ENCODE measurements at regions not wholly inside any gene's neighbourhood (a gene's known extent, or its start where the extent isn't known, plus 50 kb on each side); places are given as distances from the start of the nearest gene placed in this dataset.
"Not testable (repeated sequence)": the region's sequence is repeated elsewhere in the genome, so short reads cannot be mapped to it uniquely, and the experiment has no call there.

DNA sequence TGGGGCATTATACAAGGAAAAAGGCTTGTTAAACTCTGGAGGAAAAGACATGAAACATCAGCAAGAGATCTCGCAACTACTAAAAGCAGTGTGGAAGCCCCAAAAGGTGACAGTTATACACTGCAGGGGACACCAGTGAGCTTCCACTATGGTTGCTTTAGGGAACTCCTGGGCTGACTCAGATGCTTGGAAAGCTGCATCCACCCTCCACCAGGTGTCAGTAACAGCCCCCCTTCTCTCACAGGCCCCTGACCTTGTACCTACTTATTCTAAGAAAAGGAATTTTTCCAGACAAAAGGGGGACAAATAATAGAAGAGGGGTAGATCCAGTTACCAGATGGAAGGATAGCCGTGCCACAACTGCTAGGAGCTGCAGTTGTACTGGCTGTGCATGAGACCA, 154.4 kb upstream of the COX7C start:
- no peaks in the 10 kb centered on the region for H3K36me3 ChIP-seq
- intact Hi-C loops (cut with DNase I), result no loop called here
- H3K9me3 ChIP-seq, result peaks cover 6 to 15% of the 10 kb centered on the region in 2 donors
- no peaks in the 10 kb centered on the region for H3K27me3 ChIP-seq
- DNase-seq (ENCODE audit: low spot score in 2 of 2), result no peak
- no peaks in the 10 kb centered on the region for H3K4me1 ChIP-seq
- no peak overlapping the region for H3K4me3 ChIP-seq
- H3K27ac ChIP-seq, result no peak overlapping the region
- TF ChIP-seq, protein P1, sequence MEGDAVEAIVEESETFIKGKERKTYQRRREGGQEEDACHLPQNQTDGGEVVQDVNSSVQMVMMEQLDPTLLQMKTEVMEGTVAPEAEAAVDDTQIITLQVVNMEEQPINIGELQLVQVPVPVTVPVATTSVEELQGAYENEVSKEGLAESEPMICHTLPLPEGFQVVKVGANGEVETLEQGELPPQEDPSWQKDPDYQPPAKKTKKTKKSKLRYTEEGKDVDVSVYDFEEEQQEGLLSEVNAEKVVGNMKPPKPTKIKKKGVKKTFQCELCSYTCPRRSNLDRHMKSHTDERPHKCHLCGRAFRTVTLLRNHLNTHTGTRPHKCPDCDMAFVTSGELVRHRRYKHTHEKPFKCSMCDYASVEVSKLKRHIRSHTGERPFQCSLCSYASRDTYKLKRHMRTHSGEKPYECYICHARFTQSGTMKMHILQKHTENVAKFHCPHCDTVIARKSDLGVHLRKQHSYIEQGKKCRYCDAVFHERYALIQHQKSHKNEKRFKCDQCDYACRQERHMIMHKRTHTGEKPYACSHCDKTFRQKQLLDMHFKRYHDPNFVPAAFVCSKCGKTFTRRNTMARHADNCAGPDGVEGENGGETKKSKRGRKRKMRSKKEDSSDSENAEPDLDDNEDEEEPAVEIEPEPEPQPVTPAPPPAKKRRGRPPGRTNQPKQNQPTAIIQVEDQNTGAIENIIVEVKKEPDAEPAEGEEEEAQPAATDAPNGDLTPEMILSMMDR (IDR thresholded peaks at IDR 0.05), result no peak

DNA sequence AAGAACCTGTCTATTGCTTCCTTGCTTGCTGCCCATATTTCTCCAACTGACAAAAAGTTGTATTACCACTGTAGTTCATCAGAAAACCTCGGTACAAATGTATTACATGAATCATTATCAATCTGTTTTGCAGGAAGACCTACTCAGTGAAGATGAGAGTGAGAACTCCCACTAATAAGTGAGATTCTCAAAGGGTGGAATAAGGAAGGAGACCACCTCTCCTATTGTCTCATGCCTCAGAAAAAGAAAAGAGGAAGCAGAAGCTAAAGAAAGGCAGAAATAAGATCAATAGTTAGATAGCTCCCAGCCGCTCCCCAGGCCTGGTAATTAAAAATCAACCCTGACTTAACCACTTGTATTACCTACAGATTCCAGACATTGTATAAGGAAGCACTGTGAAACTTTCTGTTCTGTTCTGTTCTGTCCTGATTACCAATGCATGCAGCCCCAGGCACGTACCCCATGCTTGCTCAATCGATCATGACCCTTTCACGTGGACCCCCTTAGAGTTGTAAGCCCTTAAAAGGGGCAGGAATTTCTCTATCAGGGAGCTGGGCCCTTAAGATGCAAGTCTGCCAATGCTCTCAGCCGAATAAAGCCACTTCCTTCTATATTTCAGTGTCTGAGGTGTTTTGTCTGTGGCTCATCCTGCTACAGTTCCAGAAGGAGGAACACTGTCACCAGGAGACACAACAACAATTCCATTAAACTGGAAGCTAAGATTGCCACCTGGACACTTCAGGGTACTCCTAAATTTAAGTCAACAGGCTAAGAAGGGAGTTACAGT, 152.5 kb upstream of the COX7C start:
- no peak for DNase-seq (ENCODE audit: low spot score in 2 of 2)
- H3K9me3 ChIP-seq, result peaks cover 6 to 15% of the 10 kb centered on the region in 2 donors
- no peaks in the 10 kb centered on the region for H3K36me3 ChIP-seq
- no peaks in the 10 kb centered on the region for H3K27me3 ChIP-seq
- no peaks in the 10 kb centered on the region for H3K4me1 ChIP-seq
- TF ChIP-seq, protein P1 (IDR thresholded peaks at IDR 0.05), result no peak
- H3K27ac ChIP-seq, result no peak overlapping the region
- H3K4me3 ChIP-seq, result no peak overlapping the region
- intact Hi-C loops (cut with DNase I), result no loop called here

DNA sequence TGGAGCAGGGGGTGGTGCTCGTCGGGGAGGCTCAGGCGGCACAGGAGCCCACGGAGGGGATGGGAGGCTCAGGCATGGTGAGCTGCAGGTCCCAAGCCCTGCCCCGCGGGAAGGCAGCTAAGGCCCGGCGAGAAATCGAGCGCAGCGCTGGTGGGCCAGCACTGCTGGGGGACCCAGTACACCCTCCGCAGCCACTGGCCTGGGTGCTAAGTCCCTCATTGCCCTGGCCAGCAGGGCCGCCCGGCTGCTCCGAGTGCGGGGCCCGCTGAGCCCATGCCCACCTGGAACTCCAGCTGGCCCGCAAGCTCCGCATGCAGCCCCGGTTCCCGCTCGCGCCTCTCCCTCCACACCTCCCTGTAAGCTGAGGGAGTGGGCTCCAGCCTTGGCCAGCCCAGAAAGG, 151.0 kb upstream of the COX7C start:
- intact Hi-C loops (cut with DNase I); H3K27me3 ChIP-seq; H3K36me3 ChIP-seq; H3K27ac ChIP-seq; DNase-seq (ENCODE audit: low spot score in 2 of 2); H3K4me3 ChIP-seq; H3K4me1 ChIP-seq: not testable (repeated sequence)
- H3K9me3 ChIP-seq, result peaks cover 6 to 15% of the 10 kb centered on the region in 2 donors

DNA sequence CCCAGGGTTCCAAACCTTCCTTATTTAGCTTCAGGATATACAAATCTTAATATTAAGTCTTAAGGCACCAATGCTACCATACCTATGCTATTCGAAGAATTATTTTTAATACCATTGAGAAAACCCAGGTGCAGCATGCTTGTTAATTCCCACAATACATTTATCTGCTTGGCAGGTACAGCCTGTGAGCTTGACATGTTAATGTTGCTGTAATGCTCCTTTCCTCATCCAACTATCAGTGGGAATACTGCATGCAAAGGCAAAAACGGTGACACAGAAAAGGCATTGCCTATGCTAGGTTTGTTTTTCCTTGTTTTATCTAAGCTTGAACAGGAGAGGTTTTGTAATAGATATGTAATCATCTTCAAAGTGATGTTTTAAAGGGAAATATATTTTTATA, 135.7 kb upstream of the COX7C start:
- TF ChIP-seq, protein P1 (IDR thresholded peaks at IDR 0.05), result no peak
- intact Hi-C loops (cut with DNase I), result no loop called here
- Histone ChIP-seq H3K36me3 (no peaks in the 10 kb centered on the region), H3K27me3 (no peaks in the 10 kb centered on the region), H3K27ac (no peak overlapping the region), H3K4me3 (no peak overlapping the region), H3K4me1 (no peaks in the 10 kb centered on the region), H3K9me3 (no peaks in the 10 kb centered on the region)
- no peak for DNase-seq (ENCODE audit: low spot score in 2 of 2)

DNA sequence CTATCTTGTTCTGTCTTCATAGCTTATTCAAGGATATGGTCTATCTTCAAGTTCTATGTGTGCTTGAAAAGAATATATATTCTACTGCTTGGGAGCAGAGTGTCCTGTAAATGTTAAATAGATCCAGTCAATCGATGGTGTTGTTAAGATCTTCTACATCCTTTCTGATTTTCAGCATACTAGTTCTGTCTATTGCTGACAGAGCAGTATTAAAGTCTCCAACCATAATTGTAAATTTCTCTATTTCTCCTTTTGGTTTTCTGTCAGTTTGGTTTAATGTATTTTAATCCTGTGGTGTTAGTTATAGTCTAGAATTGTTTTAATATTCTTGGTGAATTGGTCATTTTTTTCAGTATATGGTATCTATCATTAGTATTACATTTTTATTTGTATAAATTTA, 124.0 kb upstream of the COX7C start:
- Histone ChIP-seq H3K27ac (no peak overlapping the region), H3K36me3 (no peaks in the 10 kb centered on the region), H3K4me1 (no peaks in the 10 kb centered on the region), H3K9me3 (no peaks in the 10 kb centered on the region), H3K27me3 (no peaks in the 10 kb centered on the region), H3K4me3 (no peak overlapping the region)
- intact Hi-C loops (cut with DNase I), result no loop called here
- DNase-seq (ENCODE audit: low spot score in 2 of 2), result no peak
- TF ChIP-seq, protein P1 (IDR thresholded peaks at IDR 0.05), result no peak

DNA sequence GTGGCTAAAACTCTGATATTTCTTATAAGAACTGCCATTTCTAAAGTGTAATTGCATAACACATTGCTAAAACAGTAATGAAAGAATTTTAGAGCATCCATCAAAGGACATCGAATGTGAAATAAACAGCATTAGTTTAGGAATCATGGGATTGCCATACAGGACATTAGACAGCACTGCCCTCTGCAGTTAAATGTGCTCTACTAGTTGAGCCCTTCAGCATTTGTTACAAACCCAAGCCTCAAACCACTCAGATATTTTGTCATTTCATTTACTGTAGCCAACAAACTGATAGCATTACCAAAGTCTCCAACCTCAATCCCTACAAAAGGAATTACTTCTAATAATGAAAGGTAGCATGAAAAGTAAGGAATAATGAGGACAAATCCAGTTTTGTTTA, 116.8 kb upstream of the COX7C start:
- intact Hi-C loops (cut with DNase I), result no loop called here
- TF ChIP-seq, protein P1 (IDR thresholded peaks at IDR 0.05), result peak in 1 of 3 experiments; percentile 25
- Histone ChIP-seq H3K27me3 (no peaks in the 10 kb centered on the region), H3K36me3 (no peaks in the 10 kb centered on the region), H3K27ac (no peak overlapping the region), H3K4me3 (no peak overlapping the region), H3K9me3 (no peaks in the 10 kb centered on the region), H3K4me1 (no peaks in the 10 kb centered on the region)
- DNase-seq (ENCODE audit: low spot score in 2 of 2), result no peak

Measured in ascending aorta (tissue), 2 donors.